ENCODE measurements at regions not wholly inside any gene's neighbourhood (a gene's known extent, or its start where the extent isn't known, plus 50 kb on each side); places are given as distances from the start of the nearest gene placed in this dataset.

DNA sequence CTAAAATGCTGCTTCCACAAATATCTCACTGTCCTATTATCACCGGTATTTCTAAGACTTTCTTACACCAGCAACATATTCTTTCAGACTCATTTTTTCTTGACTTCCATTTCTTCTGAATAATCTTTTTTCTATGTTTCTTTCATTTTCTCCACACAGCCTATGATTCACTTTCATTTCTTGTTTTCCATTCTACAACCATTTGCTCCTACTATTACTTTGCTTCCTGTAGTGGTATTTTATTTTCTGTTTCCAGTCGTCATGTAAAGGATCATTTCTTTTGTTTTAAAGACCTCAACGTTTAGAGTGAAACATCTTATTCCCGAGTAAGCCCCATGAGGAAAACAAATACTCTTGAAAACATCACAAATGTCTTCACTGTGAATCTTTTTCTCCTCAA, 182.2 kb upstream of the MDGA2 start:
- no peak for DNase-seq (ENCODE audit: low spot score)

DNA sequence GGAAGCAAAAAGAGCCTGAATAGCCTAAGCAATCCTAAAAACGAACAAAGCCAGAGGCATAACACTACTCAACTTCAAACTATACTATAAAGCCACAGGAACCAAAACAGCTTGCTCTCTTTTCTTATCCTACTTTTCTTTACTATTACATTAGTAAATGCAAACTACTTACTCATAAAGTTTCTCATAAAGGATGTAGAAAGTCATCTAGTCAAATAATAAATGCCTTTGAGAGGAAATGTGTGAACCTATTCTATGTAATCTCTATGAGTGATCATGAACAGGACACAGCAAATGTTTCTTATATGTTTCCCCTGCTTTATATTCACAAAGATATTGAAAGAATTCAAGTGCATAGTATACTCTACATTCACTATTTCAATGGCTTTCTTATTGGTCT, 176.9 kb upstream of the MDGA2 start:
- no peak for DNase-seq (ENCODE audit: low spot score)

DNA sequence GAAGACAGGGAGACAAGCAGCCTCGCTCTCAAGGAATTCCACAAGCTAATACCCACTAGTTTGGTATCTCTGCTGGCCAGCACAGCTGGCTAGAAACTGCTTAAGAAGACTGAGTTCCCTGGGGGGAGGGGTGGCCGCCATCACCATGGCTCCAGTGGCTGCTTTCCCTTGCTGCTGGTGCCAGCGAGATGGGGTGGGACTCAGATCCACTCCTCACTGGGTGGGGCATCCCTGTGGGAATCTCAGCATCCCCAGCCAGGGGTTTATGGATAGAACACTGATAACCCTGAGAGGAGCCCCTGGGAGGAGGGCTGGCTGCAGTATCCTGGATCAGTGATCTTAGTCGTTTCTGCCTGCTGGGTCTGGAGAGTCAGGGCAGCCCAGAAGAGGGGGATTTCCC, 170.6 kb upstream of the MDGA2 start:
- no peak for DNase-seq (ENCODE audit: low spot score)

DNA sequence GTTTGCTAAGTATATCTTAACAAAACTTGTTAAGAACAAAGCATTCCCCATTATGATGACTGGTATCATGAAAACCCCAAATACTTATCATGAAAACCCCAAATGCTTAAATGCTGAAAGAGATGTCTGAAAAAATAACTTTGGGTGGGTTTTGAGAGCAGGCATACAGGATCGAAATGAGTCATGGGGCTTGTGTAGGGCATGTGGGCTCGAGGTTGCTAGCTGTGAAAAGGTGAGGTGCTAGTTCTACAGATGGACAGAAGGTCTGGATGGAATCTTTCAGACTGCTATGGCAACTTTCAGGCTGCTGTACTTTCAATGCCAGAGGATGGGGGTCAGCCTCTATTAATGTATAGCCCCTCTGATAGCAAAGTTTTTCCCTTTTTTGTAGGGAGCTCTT, 167.8 kb upstream of the MDGA2 start:
- no peak for DNase-seq (ENCODE audit: low spot score)

DNA sequence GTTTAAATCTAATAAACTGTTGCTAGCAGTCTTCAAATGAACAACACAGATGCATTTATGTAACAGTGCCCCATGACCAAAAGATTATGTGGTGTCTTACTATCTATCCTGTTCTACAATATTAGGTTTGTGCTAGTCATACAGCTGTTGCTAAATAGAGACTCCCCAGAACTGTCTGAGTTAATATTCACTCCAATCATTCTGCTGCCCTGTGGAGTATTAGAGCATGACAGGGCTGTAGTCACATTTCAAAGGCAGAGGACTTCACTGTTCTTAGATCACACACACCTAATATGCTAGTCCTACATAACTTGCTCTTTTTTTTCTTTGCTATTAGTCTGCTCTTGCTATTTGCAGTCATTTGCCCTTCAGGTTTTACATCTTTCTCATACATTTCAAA, 157.6 kb upstream of the MDGA2 start:
- DNase-seq (ENCODE audit: low spot score), result no peak

DNA sequence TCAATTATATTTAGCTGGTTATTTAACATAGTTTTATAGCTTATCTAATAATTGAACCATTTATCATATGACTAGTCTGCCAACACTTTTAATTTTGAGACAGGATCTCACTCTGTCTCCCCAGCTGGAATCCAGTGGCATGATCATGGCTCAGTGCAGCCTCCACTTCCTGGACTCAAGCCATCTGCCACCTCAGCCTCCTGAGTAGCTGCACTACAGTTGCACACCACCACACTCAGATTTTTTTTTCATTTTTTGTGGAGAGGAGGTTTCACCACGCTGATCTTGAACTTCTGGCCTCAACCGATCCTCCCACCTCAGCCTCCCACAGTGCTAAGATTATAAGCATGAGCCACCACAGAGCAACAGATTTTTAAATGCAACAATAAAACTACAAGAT, 151.4 kb upstream of the MDGA2 start:
- DNase-seq (ENCODE audit: low spot score), result no peak

DNA sequence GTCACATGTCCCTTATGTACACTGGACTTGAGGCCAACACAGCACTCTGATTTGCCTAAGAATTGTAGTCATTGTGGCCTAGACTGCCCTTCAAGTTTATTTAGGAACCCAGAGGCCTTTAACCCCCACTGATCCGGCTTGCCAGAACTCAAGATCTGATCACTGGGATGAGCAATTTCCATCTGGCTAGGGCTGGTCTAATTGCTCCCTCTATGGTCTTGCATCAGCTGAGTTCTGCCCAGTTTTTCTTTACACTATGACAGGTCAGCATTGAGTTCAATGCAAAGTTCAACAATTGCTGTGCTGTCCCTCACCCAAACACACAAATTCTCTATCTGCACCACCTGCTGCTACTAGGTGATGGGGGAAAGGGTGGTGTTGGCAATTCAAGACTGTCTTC, 146.9 kb upstream of the MDGA2 start:
- no peak for DNase-seq (ENCODE audit: low spot score)

DNA sequence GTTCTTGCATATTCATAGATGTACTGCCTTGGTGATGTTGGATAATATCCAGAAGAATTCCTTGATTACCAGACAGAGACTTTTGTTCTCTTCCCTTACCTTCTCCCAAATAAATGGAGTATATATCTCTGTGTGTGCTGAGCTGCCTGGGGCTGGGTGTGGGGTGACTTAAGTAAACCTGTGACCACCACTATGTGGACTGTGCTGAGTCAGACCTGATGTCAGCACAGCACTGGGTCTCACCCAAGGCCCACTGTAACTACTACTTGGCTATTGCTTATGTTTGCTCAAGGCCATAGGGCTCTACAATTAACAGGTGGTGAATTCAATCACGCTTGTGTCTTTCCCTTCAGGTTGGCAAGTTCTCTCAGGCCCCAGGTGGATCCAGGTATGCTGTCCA, 145.7 kb upstream of the MDGA2 start:
- DNase-seq (ENCODE audit: low spot score), result no peak

DNA sequence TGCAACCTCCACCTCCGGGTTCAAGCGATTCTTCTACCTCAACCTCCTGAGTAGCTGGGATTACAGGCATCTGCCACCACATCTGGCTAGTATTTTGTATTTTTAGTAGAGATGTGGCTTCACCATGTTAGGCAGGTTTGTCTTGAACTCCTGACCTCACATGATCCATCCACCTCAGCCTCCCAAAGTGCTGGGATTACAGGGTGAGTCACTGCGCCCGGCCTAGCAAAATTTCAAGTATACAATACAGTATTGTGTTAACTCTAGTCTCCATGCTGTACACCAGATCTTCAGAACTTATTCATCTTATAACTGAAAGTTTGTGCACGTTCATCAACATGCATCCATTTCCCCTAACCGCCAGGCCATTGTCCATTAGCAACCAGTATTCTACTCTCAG, 115.1 kb upstream of the MDGA2 start:
- no peak for DNase-seq (ENCODE audit: low spot score)

DNA sequence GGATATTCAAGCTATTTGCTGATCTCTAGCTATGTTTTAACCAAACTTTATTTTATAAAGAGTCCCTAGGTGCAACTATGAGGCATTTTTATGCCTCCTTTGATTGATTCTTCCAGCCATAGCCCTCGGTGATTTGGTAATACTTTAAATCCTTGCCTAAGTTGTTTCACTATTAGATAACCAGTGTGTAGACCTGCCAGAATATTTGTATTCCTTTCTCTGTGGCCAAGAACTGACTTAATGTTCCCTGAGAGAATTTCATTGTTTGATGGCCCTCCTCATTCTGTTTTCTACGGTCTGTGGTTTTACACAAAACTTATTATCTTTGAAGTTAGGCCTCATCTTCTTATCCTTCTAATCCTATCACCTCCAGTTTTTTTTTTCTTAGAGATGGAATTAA, 109.7 kb upstream of the MDGA2 start:
- DNase-seq (ENCODE audit: low spot score), result no peak

DNA sequence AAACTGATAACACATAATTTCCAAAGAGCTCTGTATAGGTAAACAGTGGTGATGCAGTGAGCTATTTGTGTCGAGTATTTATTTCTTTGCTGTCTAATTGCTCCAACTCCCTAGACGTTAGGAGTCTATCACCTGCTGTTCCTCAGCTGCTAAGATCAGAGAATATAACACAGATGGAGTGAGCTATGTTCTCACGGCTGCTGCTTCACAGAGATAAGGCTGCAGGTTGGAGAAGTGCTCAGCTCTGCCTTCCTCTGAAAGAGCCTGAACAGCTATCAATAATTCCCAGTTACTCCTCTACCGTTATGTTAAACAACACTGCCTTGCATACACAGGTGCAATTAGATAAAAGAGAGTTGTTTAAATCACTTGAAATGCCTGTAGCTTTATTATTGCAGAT, 103.2 kb upstream of the MDGA2 start:
- DNase-seq (ENCODE audit: low spot score), result no peak

DNA sequence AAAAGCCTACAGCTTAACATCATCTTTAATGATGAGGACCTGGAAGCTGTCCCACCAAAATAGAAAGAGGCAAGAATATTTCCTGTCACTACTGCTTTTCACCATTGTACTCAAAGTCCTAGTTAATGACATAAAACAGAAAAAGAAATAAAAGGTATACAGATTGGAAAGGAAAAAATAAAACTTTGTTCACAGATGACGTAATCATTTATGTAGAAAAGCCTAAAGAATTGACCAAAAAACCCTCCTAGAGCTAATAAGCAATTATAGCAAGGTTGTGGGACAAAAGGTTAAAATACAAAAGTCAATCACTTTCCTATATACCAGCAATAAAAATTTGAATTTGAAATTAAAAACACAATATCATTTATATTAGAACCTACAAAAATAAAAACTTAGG, 97.2 kb upstream of the MDGA2 start:
- no peak for DNase-seq (ENCODE audit: low spot score)

DNA sequence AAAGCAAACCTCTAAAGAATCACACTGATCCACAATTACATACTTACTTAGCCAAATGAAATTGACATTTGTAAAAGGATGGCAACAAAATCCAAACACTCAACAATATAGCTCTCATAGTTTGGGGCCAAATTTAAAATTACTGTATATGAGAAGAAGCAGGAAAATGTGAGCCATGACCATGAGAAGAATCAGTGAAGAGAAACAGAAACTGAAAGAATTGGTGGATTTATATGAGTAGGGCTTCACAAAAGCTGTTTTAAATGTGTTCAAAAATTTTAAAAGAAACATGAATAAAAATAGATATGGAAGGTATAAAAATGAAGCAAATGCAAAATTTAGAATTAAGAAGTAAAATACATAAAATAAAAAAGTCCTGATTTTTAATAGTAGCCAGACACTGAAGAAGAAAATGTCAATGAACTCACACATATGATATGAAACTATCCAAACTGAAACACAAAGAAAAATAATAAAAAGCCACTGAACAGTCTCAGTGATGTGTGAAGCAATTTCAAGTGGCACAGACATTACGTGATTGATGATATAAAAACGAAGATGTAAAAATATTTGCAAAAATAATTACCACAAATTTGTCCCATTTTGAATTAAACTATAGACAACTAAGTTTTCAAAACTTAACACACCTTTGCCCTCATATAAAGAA, 87.9 kb upstream of the MDGA2 start:
- DNase-seq (ENCODE audit: low spot score), result no peak

DNA sequence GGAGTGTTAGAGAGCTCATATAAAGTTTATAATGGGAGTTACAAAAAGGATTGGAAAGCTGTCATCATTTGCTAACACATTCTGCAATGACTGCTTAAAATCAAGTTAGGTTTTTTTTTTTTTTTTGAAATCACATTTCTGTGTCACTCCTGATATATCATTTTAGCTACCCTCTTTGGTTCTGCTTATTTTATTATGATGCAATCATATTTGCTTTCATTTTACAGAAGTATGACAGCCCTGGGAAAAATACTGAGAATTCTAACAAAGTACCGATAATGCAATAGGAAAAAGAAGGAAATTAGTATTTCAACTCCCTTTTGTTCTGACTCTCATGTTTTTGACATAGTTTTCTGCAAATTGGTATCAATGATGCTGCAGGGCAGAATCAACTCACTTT, 71.6 kb upstream of the MDGA2 start:
- DNase-seq (ENCODE audit: low spot score), result no peak

DNA sequence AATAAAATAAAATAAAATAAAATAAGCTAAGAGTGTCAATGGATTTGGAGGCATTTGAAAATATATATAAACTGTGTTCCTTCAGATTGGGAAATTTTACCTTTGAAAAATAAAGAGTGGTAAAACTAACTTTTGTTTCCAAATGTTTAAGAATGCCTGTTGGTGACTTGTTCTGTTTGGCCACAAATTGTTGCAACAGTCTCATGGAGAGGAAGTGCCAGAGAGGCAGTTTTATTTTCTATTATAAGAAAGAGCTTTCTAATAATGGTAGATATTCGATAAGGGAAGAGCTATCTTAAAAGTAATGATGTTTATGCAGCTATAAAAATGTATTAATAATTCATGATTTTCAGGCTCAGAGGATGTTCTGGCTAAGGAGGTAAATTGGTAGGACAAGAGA, 68.8 kb upstream of the MDGA2 start:
- DNase-seq (ENCODE audit: low spot score), result no peak

DNA sequence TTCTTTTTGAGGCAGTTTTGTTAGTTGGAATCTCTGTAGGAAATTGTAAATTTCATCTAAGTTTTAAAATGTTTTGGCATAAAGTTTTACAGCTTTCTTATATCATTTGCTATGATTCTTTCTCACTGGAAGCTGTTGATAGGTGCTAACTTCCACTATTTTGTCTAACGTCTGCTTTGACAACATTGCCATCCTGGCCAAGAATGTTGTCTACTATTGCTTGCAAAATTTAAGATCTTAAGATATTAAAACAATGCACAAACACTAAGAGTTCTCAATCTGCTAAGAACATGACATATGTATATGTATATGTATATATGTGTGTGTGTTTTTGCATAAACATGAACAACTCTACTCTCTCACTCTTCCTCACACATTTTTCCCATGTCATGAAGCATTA, 64.1 kb upstream of the MDGA2 start:
- no peak for DNase-seq (ENCODE audit: low spot score)

DNA sequence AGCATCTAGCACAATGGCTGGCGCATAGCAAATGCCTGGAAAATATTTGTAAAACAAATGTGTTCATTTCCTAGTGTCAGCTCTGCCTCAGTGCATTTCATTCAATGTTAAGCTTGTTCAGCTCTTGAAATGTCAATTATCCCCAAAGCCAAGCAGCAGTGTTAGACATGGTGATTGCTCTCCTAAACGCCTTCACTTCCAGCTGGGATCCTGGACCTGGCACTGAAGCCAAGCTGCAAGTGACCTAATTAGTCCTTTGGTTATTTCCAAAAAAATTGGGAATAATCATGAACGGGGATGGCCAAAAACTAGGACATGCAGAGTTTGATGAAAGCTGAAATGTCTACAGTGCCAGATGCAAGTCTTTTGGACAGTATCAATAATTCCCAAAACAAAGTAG, 54.9 kb upstream of the MDGA2 start:
- DNase-seq (ENCODE audit: low spot score), result no peak
